ENCODE measurements at regions not wholly inside any gene's neighbourhood (a gene's known extent, or its start where the extent isn't known, plus 50 kb on each side); places are given as distances from the start of the nearest gene placed in this dataset.
"Not testable (repeated sequence)": the region's sequence is repeated elsewhere in the genome, so short reads cannot be mapped to it uniquely, and the experiment has no call there.

DNA sequence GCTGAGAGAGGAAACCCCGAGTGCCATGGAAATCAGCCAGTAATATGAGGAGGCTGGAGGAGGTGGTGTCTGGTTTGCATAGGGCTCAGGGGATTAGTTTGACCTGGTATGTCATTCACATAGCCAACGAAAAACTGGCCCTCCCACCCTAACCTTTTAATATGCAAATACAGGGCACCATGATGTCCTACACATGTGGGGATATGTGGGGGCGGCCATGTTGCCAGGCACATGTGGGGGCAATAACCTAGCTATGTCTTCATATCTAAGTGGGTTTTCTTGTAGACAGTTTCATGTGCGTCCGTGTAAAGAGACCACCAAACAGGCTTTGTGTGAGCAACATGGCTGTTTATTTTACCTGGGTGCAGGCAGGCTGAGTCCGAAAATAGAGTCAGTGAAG lies 110.1 kb downstream of the MOBP start:
- ATAC-seq (ENCODE audit: low read depth) (no peak), DNase-seq (ENCODE audit: low spot score) (no peak)
- no peaks in the 10 kb centered on the region for H3K9me3 ChIP-seq (ENCODE audit: severe bottlenecking)
- peaks cover 2% of the 10 kb centered on the region for H3K27me3 ChIP-seq (ENCODE audit: insufficient read depth, poor library complexity, severe bottlenecking)
- no peaks in the 10 kb centered on the region for H3K4me1 ChIP-seq (ENCODE audit: insufficient read depth, poor library complexity, severe bottlenecking)
- H3K36me3 ChIP-seq (ENCODE audit: low read depth) = no peaks in the 10 kb centered on the region
- no peak overlapping the region for H3K4me3 ChIP-seq (ENCODE audit: severe bottlenecking)
- no peak overlapping the region for H3K27ac ChIP-seq (ENCODE audit: poor library complexity, severe bottlenecking)
- TF ChIP-seq, protein P1, sequence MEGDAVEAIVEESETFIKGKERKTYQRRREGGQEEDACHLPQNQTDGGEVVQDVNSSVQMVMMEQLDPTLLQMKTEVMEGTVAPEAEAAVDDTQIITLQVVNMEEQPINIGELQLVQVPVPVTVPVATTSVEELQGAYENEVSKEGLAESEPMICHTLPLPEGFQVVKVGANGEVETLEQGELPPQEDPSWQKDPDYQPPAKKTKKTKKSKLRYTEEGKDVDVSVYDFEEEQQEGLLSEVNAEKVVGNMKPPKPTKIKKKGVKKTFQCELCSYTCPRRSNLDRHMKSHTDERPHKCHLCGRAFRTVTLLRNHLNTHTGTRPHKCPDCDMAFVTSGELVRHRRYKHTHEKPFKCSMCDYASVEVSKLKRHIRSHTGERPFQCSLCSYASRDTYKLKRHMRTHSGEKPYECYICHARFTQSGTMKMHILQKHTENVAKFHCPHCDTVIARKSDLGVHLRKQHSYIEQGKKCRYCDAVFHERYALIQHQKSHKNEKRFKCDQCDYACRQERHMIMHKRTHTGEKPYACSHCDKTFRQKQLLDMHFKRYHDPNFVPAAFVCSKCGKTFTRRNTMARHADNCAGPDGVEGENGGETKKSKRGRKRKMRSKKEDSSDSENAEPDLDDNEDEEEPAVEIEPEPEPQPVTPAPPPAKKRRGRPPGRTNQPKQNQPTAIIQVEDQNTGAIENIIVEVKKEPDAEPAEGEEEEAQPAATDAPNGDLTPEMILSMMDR (IDR thresholded peaks at IDR 0.05; ENCODE audit: poor library complexity, severe bottlenecking) = no peak

DNA sequence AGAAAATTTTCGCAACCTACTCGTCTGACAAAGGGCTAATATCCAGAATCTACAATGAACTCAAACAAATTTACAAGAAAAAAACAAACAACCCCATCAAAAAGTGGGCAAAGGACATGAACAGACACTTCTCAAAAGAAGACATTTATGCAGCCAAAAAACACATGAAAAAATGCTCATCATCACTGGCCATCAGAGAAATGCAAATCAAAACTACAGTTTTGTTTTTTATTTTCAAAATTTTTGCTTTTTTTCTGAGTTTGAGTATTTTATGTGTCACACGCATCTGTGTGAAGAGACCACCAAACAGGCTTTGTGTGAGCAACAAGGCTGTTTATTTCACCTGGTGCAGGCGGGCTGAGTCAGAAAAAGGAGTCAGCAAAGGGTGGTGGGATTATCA lies 118.7 kb downstream of the MOBP start:
- not testable (repeated sequence) for H3K27ac ChIP-seq (ENCODE audit: poor library complexity, severe bottlenecking); H3K9me3 ChIP-seq (ENCODE audit: severe bottlenecking); H3K36me3 ChIP-seq (ENCODE audit: low read depth); H3K4me1 ChIP-seq (ENCODE audit: insufficient read depth, poor library complexity, severe bottlenecking); DNase-seq (ENCODE audit: low spot score); H3K4me3 ChIP-seq (ENCODE audit: severe bottlenecking); H3K27me3 ChIP-seq (ENCODE audit: insufficient read depth, poor library complexity, severe bottlenecking); ATAC-seq (ENCODE audit: low read depth)

DNA sequence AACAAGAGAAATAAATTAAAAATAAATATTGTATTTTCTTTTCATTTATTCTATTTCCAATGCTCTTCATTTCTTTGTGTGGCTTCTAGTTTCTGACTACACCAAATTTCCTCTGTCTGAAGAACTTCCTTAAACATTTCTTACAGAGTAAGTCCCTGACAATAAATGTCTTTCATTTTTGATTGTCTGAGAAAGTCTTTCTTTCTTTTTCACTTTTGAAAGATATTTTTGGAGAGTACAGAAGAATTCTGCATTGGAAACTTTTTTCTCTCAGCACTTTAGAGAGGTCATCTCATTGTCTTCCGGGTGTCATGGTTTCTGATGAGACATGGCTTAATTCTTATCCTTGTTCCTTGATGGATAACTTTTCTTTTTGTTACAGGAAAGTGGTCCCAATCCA lies 119.6 kb downstream of the MOBP start:
- H3K27ac ChIP-seq (ENCODE audit: poor library complexity, severe bottlenecking) = no peak overlapping the region
- ATAC-seq (ENCODE audit: low read depth) = no peak
- H3K27me3 ChIP-seq (ENCODE audit: insufficient read depth, poor library complexity, severe bottlenecking) = no peaks in the 10 kb centered on the region
- H3K9me3 ChIP-seq (ENCODE audit: severe bottlenecking) = no peaks in the 10 kb centered on the region
- DNase-seq (ENCODE audit: low spot score) = no peak
- H3K4me1 ChIP-seq (ENCODE audit: insufficient read depth, poor library complexity, severe bottlenecking) = no peaks in the 10 kb centered on the region
- H3K36me3 ChIP-seq (ENCODE audit: low read depth) = no peaks in the 10 kb centered on the region
- TF ChIP-seq, protein P1 (IDR thresholded peaks at IDR 0.05; ENCODE audit: poor library complexity, severe bottlenecking) = no peak
- no peak overlapping the region for H3K4me3 ChIP-seq (ENCODE audit: severe bottlenecking)

DNA sequence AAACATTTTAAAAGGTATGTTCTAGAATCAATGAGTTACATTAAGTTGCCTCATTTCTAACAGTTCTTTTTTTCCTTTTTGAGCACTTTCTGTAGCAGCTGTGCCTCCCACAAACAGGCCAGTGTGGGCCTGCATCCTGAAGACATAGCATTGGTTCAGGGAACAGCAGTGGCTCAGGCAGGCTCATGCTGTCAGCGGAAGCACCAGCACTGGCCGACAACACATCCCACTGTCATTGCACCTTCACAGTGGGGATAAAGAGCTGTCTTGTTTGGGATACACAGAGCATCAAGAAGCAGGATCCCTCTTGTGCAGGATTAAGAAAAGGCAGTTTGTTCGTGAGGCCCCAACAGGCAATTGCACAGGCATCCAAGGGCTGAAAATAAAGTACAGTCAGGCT lies 123.3 kb downstream of the MOBP start:
- DNase-seq (ENCODE audit: low spot score) (no peak), ATAC-seq (ENCODE audit: low read depth) (no peak)
- TF ChIP-seq, protein P1 (IDR thresholded peaks at IDR 0.05; ENCODE audit: poor library complexity, severe bottlenecking) = no peak

DNA sequence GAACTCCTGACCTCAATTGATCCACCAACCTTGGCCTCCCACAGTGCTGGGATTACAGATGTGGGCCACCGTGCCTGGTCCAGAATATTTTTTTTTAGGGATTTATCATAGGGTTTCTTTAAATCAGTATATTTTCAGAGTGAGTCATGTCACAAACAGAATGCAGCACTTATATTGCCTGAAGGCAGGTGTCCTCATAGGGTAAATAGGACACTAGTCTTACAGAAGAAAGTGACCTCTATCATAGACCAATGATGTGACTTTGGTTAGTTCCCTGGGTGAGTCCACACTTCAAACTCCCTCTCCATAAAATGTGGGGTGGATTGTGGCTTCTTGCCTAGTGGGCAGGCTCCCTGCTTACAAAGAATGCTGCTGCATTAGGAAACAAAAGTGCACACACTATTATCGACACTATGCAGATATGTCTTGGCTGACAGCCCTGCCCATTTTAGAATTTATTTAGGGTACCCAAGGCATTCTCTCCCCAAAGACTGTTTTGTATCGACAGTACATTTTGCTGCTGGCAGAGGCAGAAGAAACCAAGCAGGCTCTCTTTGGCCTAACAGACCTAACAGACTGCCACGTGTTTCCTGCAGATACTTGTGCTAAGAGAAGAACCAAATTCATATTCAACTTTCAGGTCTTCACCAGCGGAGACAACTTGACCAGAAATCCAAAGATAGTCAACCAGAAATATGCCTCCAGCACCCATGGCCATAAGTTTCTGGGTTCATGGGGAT lies 125.0 kb downstream of the MOBP start:
- Histone ChIP-seq H3K27ac (ENCODE audit: poor library complexity, severe bottlenecking) (no peak overlapping the region), H3K36me3 (ENCODE audit: low read depth) (no peaks in the 10 kb centered on the region), H3K4me3 (ENCODE audit: severe bottlenecking) (no peak overlapping the region), H3K9me3 (ENCODE audit: severe bottlenecking) (no peaks in the 10 kb centered on the region), H3K4me1 (ENCODE audit: insufficient read depth, poor library complexity, severe bottlenecking) (no peaks in the 10 kb centered on the region), H3K27me3 (ENCODE audit: insufficient read depth, poor library complexity, severe bottlenecking) (no peaks in the 10 kb centered on the region)
- DNase-seq (ENCODE audit: low spot score) (no peak), ATAC-seq (ENCODE audit: low read depth) (no peak)
- TF ChIP-seq, protein P1 (IDR thresholded peaks at IDR 0.05; ENCODE audit: poor library complexity, severe bottlenecking) = no peak

More for the DNA sequence above, 123.3 kb downstream of the MOBP start:
- H3K4me3 ChIP-seq (ENCODE audit: severe bottlenecking) = no peak overlapping the region
- no peaks in the 10 kb centered on the region for H3K4me1 ChIP-seq (ENCODE audit: insufficient read depth, poor library complexity, severe bottlenecking)
- no peaks in the 10 kb centered on the region for H3K9me3 ChIP-seq (ENCODE audit: severe bottlenecking)
- H3K27me3 ChIP-seq (ENCODE audit: insufficient read depth, poor library complexity, severe bottlenecking) = no peaks in the 10 kb centered on the region
- no peak overlapping the region for H3K27ac ChIP-seq (ENCODE audit: poor library complexity, severe bottlenecking)
- no peaks in the 10 kb centered on the region for H3K36me3 ChIP-seq (ENCODE audit: low read depth)
